ENCODE measurements at regions not wholly inside any gene's neighbourhood (a gene's known extent, or its start where the extent isn't known, plus 50 kb on each side); places are given as distances from the start of the nearest gene placed in this dataset.
"Not testable (repeated sequence)": the region's sequence is repeated elsewhere in the genome, so short reads cannot be mapped to it uniquely, and the experiment has no call there.

GRCh38 chr14:101628975-101629374 is 67.7 kb downstream of the DIO3 start:
- Histone ChIP-seq H3K27me3 (peaks cover 0 to 5% (median 0%) of the 10 kb centered on the region in 7 donors), H3K9me3 (no peaks in the 10 kb centered on the region), H3K4me3 (peak overlapping the region in 4 of 10 donors; percentile 23 to 48 (median 37)), H3K4me1 (peaks cover 3 to 15% (median 11%) of the 10 kb centered on the region in 9 donors), H3K36me3 (no peaks in the 10 kb centered on the region), H3K27ac (no peak overlapping the region)
- intact Hi-C loops (cut with DNase I): loop anchor here (5.0 to 10.0 kb wide), 9 partner anchors 774 to 1247 kb away; no protein-coding TSS in a partner anchor
- no peak for TF ChIP-seq CTCF (IDR thresholded peaks at IDR 0.05)
- WGBS, 2 donors: 79 to 82% methylated on average over 8 of the region's 8 CpGs
- ATAC-seq (peak in 2 of 8 donors; percentile 4 to 24), DNase-seq (no peak)

- peaks cover 3 to 15% (median 11%) of the 10 kb centered on the region in 9 donors for H3K4me1 ChIP-seq
- TF ChIP-seq CTCF (IDR thresholded peaks at IDR 0.05): no peak
- DNase-seq (no peak), ATAC-seq (no peak)
- no peak overlapping the region for H3K27ac ChIP-seq
- H3K9me3 ChIP-seq: no peaks in the 10 kb centered on the region
- intact Hi-C loops (cut with DNase I): loop anchor here in 1 of 10 donors (10.0 kb wide), 1 partner anchor 986 kb away; no protein-coding TSS in a partner anchor
- H3K36me3 ChIP-seq: no peaks in the 10 kb centered on the region
- H3K27me3 ChIP-seq: peaks cover 0 to 14% (median 7%) of the 10 kb centered on the region in 7 donors
- WGBS, 2 donors: 84 to 85% methylated on average over 22 of the region's 22 CpGs
- no peak overlapping the region for H3K4me3 ChIP-seq
These were observed 69.0 kb downstream of the DIO3 start for GRCh38 chr14:101630056-101630965.

- H3K4me3 ChIP-seq: no peak overlapping the region
- H3K4me1 ChIP-seq: peaks cover 3 to 15% (median 11%) of the 10 kb centered on the region in 9 donors
- DNase-seq: no peak
- TF ChIP-seq CTCF (IDR thresholded peaks at IDR 0.05): no peak
- 86 to 91% methylated on average over 3 of the region's 3 CpGs for WGBS, 2 donors
- ATAC-seq: no peak
- intact Hi-C loops (cut with DNase I): loop anchor here in 1 of 10 donors (10.0 kb wide), 1 partner anchor 986 kb away; no protein-coding TSS in a partner anchor
- peaks cover 0 to 19% (median 12%) of the 10 kb centered on the region in 7 donors for H3K27me3 ChIP-seq
- no peaks in the 10 kb centered on the region for H3K36me3 ChIP-seq
- H3K27ac ChIP-seq: no peak overlapping the region
- H3K9me3 ChIP-seq: no peaks in the 10 kb centered on the region
These were observed 69.9 kb downstream of the DIO3 start for GRCh38 chr14:101631199-101631598.

GRCh38 chr14:101631970-101632369 is 70.7 kb downstream of the DIO3 start:
- H3K36me3 ChIP-seq, H3K27ac ChIP-seq, H3K9me3 ChIP-seq, H3K4me3 ChIP-seq, DNase-seq, ATAC-seq: not testable (repeated sequence)
- H3K27me3 ChIP-seq: peaks cover 0 to 22% (median 13%) of the 10 kb centered on the region in 7 donors
- intact Hi-C loops (cut with DNase I): loop anchor here in 1 of 10 donors (10.0 kb wide), 1 partner anchor 987 kb away; no protein-coding TSS in a partner anchor
- 87 to 89% methylated on average over 13 of the region's 13 CpGs for WGBS, 2 donors
- peaks cover 3 to 15% (median 11%) of the 10 kb centered on the region in 9 donors for H3K4me1 ChIP-seq
